SJCRH30 (cell line): ENCODE measurements at regions not wholly inside any gene's neighbourhood (a gene's known extent, or its start where the extent isn't known, plus 50 kb on each side); places are given as distances from the start of the nearest gene placed in this dataset.

Experiments
- DNase-seq, 2 experiments: peaks; one replicate each; pipeline ENCODE4 v3.0.0-alpha.2; 2015 to 2020
- H3K27ac ChIP-seq: fragments of 250-450 bp; sonication (Bioruptor Pico); 2 replicates; pipeline ENCODE4 v1.5.1; 2020; ENCODE audit warnings: mild to moderate bottlenecking, moderate library complexity
- H3K27me3 ChIP-seq: fragments of 250-450 bp; sonication (Bioruptor Pico); 2 replicates; pipeline ENCODE4 v1.5.1; 2020; ENCODE audit warnings: mild to moderate bottlenecking, moderate library complexity
- H3K36me3 ChIP-seq: fragments of 250-450 bp; sonication (Bioruptor Pico); 2 replicates; pipeline ENCODE4 v1.5.1; 2020; ENCODE audit warnings: mild to moderate bottlenecking, moderate library complexity
- H3K4me1 ChIP-seq: fragments of 250-450 bp; sonication (Bioruptor Pico); 2 replicates; pipeline ENCODE4 v1.5.1; 2020; ENCODE audit warnings: mild to moderate bottlenecking, moderate library complexity
- H3K4me3 ChIP-seq: fragments of 250-450 bp; sonication (Bioruptor Pico); 2 replicates; pipeline ENCODE4 v1.5.1; 2020; ENCODE audit warnings: mild to moderate bottlenecking, moderate library complexity
- H3K9me3 ChIP-seq: fragments of 250-450 bp; sonication (Bioruptor Pico); replicated peaks from 2 replicates; pipeline ENCODE4 v1.5.1; 2020; ENCODE audit warnings: mild to moderate bottlenecking, moderate library complexity

GRCh38 chr13:50123002-50123401, 107.8 kb downstream of the KCNRG start:
- Histone ChIP-seq H3K36me3 (0 out of 2 replicates have a peak, but pooled peaks cover 3% of the 10 kb centered on the region), H3K9me3 (no peaks in the 10 kb centered on the region), H3K27ac (peak overlapping the region; percentile 90; the same call in 1 of the 2 replicates), H3K4me3 (peak overlapping the region; percentile 92), H3K4me1 (no peaks in the 10 kb centered on the region), H3K27me3 (no peaks in the 10 kb centered on the region)
- no peak for DNase-seq

- Histone ChIP-seq H3K4me3 (peak overlapping the region; percentile 92), H3K9me3 (no peaks in the 10 kb centered on the region)
Measured at GRCh38 chr13:50123515-50123861, 108.2 kb downstream of the KCNRG start.

GRCh38 chr13:50123862-50124535, 108.8 kb downstream of the KCNRG start:
- Histone ChIP-seq H3K27me3 (no peaks in the 10 kb centered on the region), H3K4me3 (peak overlapping the region; percentile 92), H3K27ac (peak overlapping the region; percentile 90), H3K4me1 (no peaks in the 10 kb centered on the region), H3K9me3 (no peaks in the 10 kb centered on the region), H3K36me3 (0 out of 2 replicates have a peak, but pooled peaks cover 3% of the 10 kb centered on the region)
- peak; percentile 83 to 98 for DNase-seq

More at GRCh38 chr13:50123515-50123861, 108.2 kb downstream of the KCNRG start:
- DNase-seq: no peak
- Histone ChIP-seq H3K27me3 (no peaks in the 10 kb centered on the region), H3K27ac (peak overlapping the region; percentile 90), H3K36me3 (0 out of 2 replicates have a peak, but pooled peaks cover 3% of the 10 kb centered on the region), H3K4me1 (no peaks in the 10 kb centered on the region)

GRCh38 chr13:50124536-50125303, 109.5 kb downstream of the KCNRG start:
- Histone ChIP-seq H3K36me3 (0 out of 2 replicates have a peak, but pooled peaks cover 3% of the 10 kb centered on the region), H3K4me1 (no peaks in the 10 kb centered on the region), H3K27ac (peak overlapping the region; percentile 90), H3K9me3 (no peaks in the 10 kb centered on the region), H3K27me3 (no peaks in the 10 kb centered on the region), H3K4me3 (peak overlapping the region; percentile 92)
- peak; percentile 68 to 96 for DNase-seq

GRCh38 chr13:50125304-50125553, 110.0 kb downstream of the KCNRG start:
- Histone ChIP-seq H3K27ac (peak overlapping the region; percentile 90), H3K36me3 (0 out of 2 replicates have a peak, but pooled peaks cover 3% of the 10 kb centered on the region), H3K27me3 (no peaks in the 10 kb centered on the region), H3K9me3 (no peaks in the 10 kb centered on the region), H3K4me1 (no peaks in the 10 kb centered on the region), H3K4me3 (peak overlapping the region; percentile 92)
- DNase-seq: peak in 1 of 2 experiments; percentile 75

- Histone ChIP-seq H3K4me3 (peak overlapping the region; percentile 92), H3K9me3 (no peaks in the 10 kb centered on the region), H3K27ac (peak overlapping the region; percentile 90), H3K36me3 (no peaks in the 10 kb centered on the region), H3K27me3 (no peaks in the 10 kb centered on the region), H3K4me1 (no peaks in the 10 kb centered on the region)
- peak; percentile 81 to 86 for DNase-seq
Measured at GRCh38 chr13:50125554-50126262, 110.5 kb downstream of the KCNRG start.

GRCh38 chr13:50126263-50126992, 111.2 kb downstream of the KCNRG start:
- no peaks in the 10 kb centered on the region for H3K4me1 ChIP-seq
- H3K27me3 ChIP-seq: no peaks in the 10 kb centered on the region
- H3K9me3 ChIP-seq: no peaks in the 10 kb centered on the region
- DNase-seq: peak; percentile 12 to 50
- no peaks in the 10 kb centered on the region for H3K36me3 ChIP-seq
- peak overlapping the region; percentile 92 for H3K4me3 ChIP-seq
- peak overlapping the region; percentile 90 for H3K27ac ChIP-seq

- peak overlapping the region; percentile 92; the same call in 1 of the 2 replicates for H3K4me3 ChIP-seq
- H3K4me1 ChIP-seq: no peaks in the 10 kb centered on the region
- no peak for DNase-seq
- no peak overlapping the region for H3K27ac ChIP-seq
- no peaks in the 10 kb centered on the region for H3K9me3 ChIP-seq
- H3K36me3 ChIP-seq: no peaks in the 10 kb centered on the region
- no peaks in the 10 kb centered on the region for H3K27me3 ChIP-seq
Measured at GRCh38 chr13:50126993-50127725, 111.9 kb downstream of the KCNRG start.

GRCh38 chr13:50127726-50128291, 112.6 kb downstream of the KCNRG start:
- no peaks in the 10 kb centered on the region for H3K9me3 ChIP-seq
- H3K27me3 ChIP-seq: no peaks in the 10 kb centered on the region
- no peak overlapping the region for H3K4me3 ChIP-seq
- H3K4me1 ChIP-seq: no peaks in the 10 kb centered on the region
- no peak for DNase-seq
- no peak overlapping the region for H3K27ac ChIP-seq
- no peaks in the 10 kb centered on the region for H3K36me3 ChIP-seq

- Histone ChIP-seq H3K4me3 (no peak overlapping the region), H3K27ac (no peak overlapping the region), H3K27me3 (no peaks in the 10 kb centered on the region), H3K9me3 (no peaks in the 10 kb centered on the region), H3K4me1 (no peaks in the 10 kb centered on the region), H3K36me3 (no peaks in the 10 kb centered on the region)
- no peak for DNase-seq
Measured at GRCh38 chr13:50128428-50128931, 113.2 kb downstream of the KCNRG start.

GRCh38 chr13:50129081-50129705, 113.9 kb downstream of the KCNRG start:
- H3K36me3 ChIP-seq: no peaks in the 10 kb centered on the region
- no peaks in the 10 kb centered on the region for H3K27me3 ChIP-seq
- H3K9me3 ChIP-seq: no peaks in the 10 kb centered on the region
- no peak overlapping the region for H3K4me3 ChIP-seq
- H3K27ac ChIP-seq: no peak overlapping the region
- no peak for DNase-seq
- no peaks in the 10 kb centered on the region for H3K4me1 ChIP-seq

- Histone ChIP-seq H3K9me3 (no peaks in the 10 kb centered on the region; the same call in 1 of the 2 replicates), H3K4me3 (no peak overlapping the region), H3K27ac (no peak overlapping the region), H3K27me3 (no peaks in the 10 kb centered on the region), H3K36me3 (no peaks in the 10 kb centered on the region), H3K4me1 (no peaks in the 10 kb centered on the region)
- DNase-seq: no peak
Measured at GRCh38 chr13:50129706-50130122, 114.5 kb downstream of the KCNRG start.
